Tibial nerve (tissue), 4 donors: ENCODE measurements at regions not wholly inside any gene's neighbourhood (a gene's known extent, or its start where the extent isn't known, plus 50 kb on each side); places are given as distances from the start of the nearest gene placed in this dataset.

ENCODE experiments used
- DNase-seq, 2 donors: peaks; one replicate each; pipeline ENCODE4 v3.0.0-alpha.2; 2019; ENCODE audit warnings: low spot score in 2 of 2
- H3K27ac ChIP-seq, 4 donors: fragments of 200-600 bp; sonication (generic) in 3 of 4; one replicate each; pipeline ENCODE4 v1.5.1; 2017 to 2019; ENCODE audit warnings: mild to moderate bottlenecking in 1 of 4
- H3K27me3 ChIP-seq, 2 donors: fragments of 200-600 bp; sonication (generic) in 1 of 2; one replicate each; pipeline versions ENCODE4 v1.5.1 to v1.6.0; 2017 to 2019
- H3K36me3 ChIP-seq, 3 donors: fragments of 200-600 bp; sonication (generic); one replicate each; pipeline ENCODE4 v1.5.1; 2018 to 2019
- H3K4me1 ChIP-seq, 4 donors: fragments of 200-600 bp; sonication (generic) in 3 of 4; one replicate each; pipeline ENCODE4 v1.5.1; 2017 to 2019
- H3K4me3 ChIP-seq, 4 donors: fragments of 200-600 bp; sonication (generic) in 3 of 4; one replicate each; pipeline ENCODE4 v1.5.1; 2017 to 2019; ENCODE audit warnings: mild to moderate bottlenecking in 1 of 4, moderate library complexity in 1 of 4
- H3K9me3 ChIP-seq, 4 donors: fragments of 200-600 bp; sonication (generic) in 3 of 4; one replicate each; pipeline ENCODE4 v1.5.1; 2017 to 2019
- EP300 ChIP-seq, 2 donors: sonication (generic); formaldehyde crosslinking; IDR thresholded peaks; one replicate each; pipeline ENCODE4 v1.6.1; 2017; ENCODE audit warnings: antibody characterized with exemption in 2 of 2, mild to moderate bottlenecking in 1 of 2
- POLR2A ChIP-seq, 2 donors: fragments of 450-650 bp; IDR thresholded peaks; one replicate each; pipeline ENCODE4 v1.6.1; 2017; ENCODE audit warnings: antibody characterized with exemption in 2 of 2, mild to moderate bottlenecking in 2 of 2, moderate library complexity in 2 of 2
- WGBS, 2 donors: methylation state at CpG; one replicate each; pipeline ENCODE4 v1.1.5; 2018; 5-methylcytosine and 5-hydroxymethylcytosine counted together
- TF ChIP-seq, protein P1 (sequence below), 5 experiments: fragments of 200-600 bp in 3 of 5; fragments of 450-650 bp in 2 of 5; sonication (generic) in 3 of 5; IDR thresholded peaks; one replicate each; pipeline ENCODE4 v1.5.1; 2016 to 2019; ENCODE audit warnings: antibody characterized with exemption in 5 of 5, mild to moderate bottlenecking in 3 of 5, moderate library complexity in 2 of 5

DNA sequence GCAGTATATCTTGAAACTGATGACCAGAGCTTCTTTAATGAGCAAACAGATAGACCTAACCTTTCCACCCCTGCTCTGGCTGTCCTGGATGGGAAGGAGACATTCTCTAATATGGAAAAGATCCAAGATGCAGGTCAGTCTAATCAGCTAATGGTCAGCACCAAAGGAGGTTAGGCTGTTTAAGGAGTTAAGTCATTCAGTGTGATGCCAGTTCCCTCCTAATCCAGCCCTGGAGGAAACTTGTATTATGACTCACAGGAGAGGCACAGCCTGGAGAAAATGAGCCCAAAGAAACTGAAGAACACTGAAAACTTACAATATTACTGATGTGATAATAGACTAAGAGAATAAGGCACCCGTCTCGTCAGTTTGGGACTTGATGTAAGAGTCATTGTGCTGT lies 323.0 kb downstream of the HNRNPD start:
- no peaks in the 10 kb centered on the region for H3K4me1 ChIP-seq
- H3K27me3 ChIP-seq = no peaks in the 10 kb centered on the region
- no peak overlapping the region for H3K27ac ChIP-seq
- no peak for DNase-seq
- no peaks in the 10 kb centered on the region for H3K36me3 ChIP-seq
- H3K9me3 ChIP-seq = no peaks in the 10 kb centered on the region
- no peak overlapping the region for H3K4me3 ChIP-seq
- 48 to 64% methylated on average over 2 of the region's 2 CpGs for WGBS, 2 donors
- TF ChIP-seq EP300 (IDR thresholded peaks at IDR 0.05) (no peak), POLR2A (IDR thresholded peaks at IDR 0.05) (no peak)
- TF ChIP-seq, protein P1, sequence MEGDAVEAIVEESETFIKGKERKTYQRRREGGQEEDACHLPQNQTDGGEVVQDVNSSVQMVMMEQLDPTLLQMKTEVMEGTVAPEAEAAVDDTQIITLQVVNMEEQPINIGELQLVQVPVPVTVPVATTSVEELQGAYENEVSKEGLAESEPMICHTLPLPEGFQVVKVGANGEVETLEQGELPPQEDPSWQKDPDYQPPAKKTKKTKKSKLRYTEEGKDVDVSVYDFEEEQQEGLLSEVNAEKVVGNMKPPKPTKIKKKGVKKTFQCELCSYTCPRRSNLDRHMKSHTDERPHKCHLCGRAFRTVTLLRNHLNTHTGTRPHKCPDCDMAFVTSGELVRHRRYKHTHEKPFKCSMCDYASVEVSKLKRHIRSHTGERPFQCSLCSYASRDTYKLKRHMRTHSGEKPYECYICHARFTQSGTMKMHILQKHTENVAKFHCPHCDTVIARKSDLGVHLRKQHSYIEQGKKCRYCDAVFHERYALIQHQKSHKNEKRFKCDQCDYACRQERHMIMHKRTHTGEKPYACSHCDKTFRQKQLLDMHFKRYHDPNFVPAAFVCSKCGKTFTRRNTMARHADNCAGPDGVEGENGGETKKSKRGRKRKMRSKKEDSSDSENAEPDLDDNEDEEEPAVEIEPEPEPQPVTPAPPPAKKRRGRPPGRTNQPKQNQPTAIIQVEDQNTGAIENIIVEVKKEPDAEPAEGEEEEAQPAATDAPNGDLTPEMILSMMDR (IDR thresholded peaks at IDR 0.05) = no peak

DNA sequence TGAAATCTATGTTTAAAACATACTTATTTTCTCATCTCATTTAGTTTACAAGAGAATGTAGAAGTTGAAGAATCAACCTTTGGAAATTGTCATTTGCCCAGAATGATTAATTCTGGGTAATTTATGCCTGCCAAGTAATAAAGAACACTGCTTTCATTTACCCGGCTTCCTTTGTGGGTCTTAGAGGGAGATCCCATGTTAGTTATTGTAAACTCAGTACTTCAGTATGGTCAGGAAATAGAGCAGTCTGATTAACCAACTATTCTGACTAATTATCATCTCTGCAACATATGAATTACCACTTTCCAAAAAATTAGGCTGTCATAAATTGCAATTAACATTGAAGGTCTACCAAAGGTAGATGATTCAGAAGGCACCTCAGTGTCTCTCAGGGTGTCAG lies 324.5 kb downstream of the HNRNPD start:
- Histone ChIP-seq H3K36me3 (no peaks in the 10 kb centered on the region), H3K9me3 (no peaks in the 10 kb centered on the region), H3K4me3 (no peak overlapping the region), H3K4me1 (peaks cover 0 to 10% (median 0%) of the 10 kb centered on the region in 4 donors), H3K27ac (no peak overlapping the region), H3K27me3 (no peaks in the 10 kb centered on the region)
- no peak for TF ChIP-seq POLR2A (IDR thresholded peaks at IDR 0.05)
- TF ChIP-seq, protein P1 (IDR thresholded peaks at IDR 0.05) = no peak
- no peak for TF ChIP-seq EP300 (IDR thresholded peaks at IDR 0.05)
- 32 to 39% methylated on average over 1 of the region's 1 CpG for WGBS, 2 donors
- DNase-seq = no peak

DNA sequence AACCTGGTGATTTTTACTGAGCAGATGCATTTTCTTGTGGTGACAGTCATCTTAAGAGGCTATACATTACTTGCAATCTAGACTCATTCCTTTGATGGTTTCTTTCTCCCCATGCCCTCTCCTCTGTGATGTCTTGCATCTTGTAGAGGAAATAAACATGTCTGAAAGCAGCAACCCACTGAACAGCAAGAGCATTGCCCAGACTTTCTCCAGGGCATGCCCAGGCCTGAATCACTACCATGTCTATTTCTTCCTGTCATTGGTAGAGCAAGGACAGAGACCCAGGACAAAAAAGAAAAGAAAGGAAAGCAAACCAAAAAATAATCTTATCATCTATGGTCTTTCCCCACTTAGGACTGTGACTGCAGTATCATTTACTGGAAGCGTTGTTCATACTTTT lies 326.1 kb downstream of the HNRNPD start:
- 94 to 98% methylated on average over 1 of the region's 1 CpG for WGBS, 2 donors
- Histone ChIP-seq H3K27ac (no peak overlapping the region), H3K4me1 (peaks cover 0 to 21% (median 5%) of the 10 kb centered on the region in 4 donors), H3K9me3 (no peaks in the 10 kb centered on the region), H3K27me3 (peaks cover 0 to 5% of the 10 kb centered on the region in 2 donors), H3K4me3 (no peak overlapping the region), H3K36me3 (no peaks in the 10 kb centered on the region)
- no peak for TF ChIP-seq POLR2A (IDR thresholded peaks at IDR 0.05)
- TF ChIP-seq, protein P1 (IDR thresholded peaks at IDR 0.05) = no peak
- no peak for TF ChIP-seq EP300 (IDR thresholded peaks at IDR 0.05)
- DNase-seq = no peak

DNA sequence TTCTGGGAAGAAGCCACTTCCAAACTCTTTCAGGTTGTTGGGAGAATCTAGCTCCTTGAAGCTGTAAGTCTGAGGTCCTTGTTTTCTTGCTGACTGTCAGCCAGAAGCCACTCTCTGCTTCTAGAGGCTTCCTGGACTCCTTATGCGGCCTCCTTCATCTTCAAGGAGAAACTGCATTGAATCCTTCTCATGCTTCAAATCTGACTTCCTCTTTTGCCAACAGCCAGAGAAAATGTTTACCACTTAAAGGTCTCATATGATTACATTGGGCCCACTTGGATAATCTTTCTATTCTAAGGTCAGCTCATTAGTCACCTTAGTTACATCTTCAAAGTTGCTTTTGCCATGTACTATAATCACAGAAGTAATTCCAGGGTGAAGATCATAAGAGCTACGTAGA lies 327.0 kb downstream of the HNRNPD start:
- no peak overlapping the region for H3K4me3 ChIP-seq
- 92 to 98% methylated on average over 2 of the region's 2 CpGs for WGBS, 2 donors
- peaks cover 0 to 5% of the 10 kb centered on the region in 2 donors for H3K27me3 ChIP-seq
- no peak overlapping the region for H3K27ac ChIP-seq
- peaks cover 0 to 21% (median 5%) of the 10 kb centered on the region in 4 donors for H3K4me1 ChIP-seq
- TF ChIP-seq, protein P1 (IDR thresholded peaks at IDR 0.05) = no peak
- no peak for TF ChIP-seq EP300 (IDR thresholded peaks at IDR 0.05)
- TF ChIP-seq POLR2A (IDR thresholded peaks at IDR 0.05) = no peak
- no peaks in the 10 kb centered on the region for H3K36me3 ChIP-seq
- H3K9me3 ChIP-seq = no peaks in the 10 kb centered on the region
- DNase-seq = no peak

DNA sequence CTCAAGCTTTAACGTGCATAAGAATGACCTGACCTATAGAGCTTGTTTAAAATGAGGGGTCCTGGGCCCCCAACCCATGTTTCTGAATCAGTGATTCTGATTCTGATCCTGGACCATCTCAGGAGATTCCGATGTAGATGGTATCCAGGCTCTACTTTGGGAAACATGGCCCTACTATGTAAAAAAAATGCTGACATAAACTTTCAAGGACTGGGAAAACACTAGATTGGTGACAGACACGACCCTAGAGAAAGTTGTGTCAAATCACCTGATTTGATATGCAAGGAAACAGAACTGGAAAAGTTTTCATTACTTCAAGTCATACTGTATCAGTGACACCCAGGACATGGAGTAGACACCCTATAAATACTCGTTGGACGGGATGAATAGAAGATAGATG lies 328.5 kb downstream of the HNRNPD start:
- peak overlapping the region in 1 of 4 donors; percentile 53 for H3K4me3 ChIP-seq
- 55 to 65% methylated on average over 5 of the region's 5 CpGs for WGBS, 2 donors
- DNase-seq = no peak

More for the DNA sequence above, 328.5 kb downstream of the HNRNPD start:
- TF ChIP-seq, protein P1 (IDR thresholded peaks at IDR 0.05) = no peak
- TF ChIP-seq EP300 (IDR thresholded peaks at IDR 0.05) (no peak), POLR2A (IDR thresholded peaks at IDR 0.05) (no peak)
- no peak overlapping the region for H3K27ac ChIP-seq
- H3K36me3 ChIP-seq = no peaks in the 10 kb centered on the region
- H3K27me3 ChIP-seq = peaks cover 0 to 5% of the 10 kb centered on the region in 2 donors
- H3K4me1 ChIP-seq = peaks cover 0 to 21% (median 5%) of the 10 kb centered on the region in 4 donors
- no peaks in the 10 kb centered on the region for H3K9me3 ChIP-seq
